Neuronal stem cell (in vitro differentiated cells): ENCODE measurements at regions not wholly inside any gene's neighbourhood (a gene's known extent, or its start where the extent isn't known, plus 50 kb on each side); places are given as distances from the start of the nearest gene placed in this dataset.
"Not testable (repeated sequence)": the region's sequence is repeated elsewhere in the genome, so short reads cannot be mapped to it uniquely, and the experiment has no call there.

Source experiments
- DNase-seq: peaks from one replicate; pipeline ENCODE4 v3.0.0-alpha.2; 2013; ENCODE audit warnings: low spot score
- H2AFZ ChIP-seq: one replicate; pipeline ENCODE4 v1.6.1; 2013; ENCODE audit warnings: mild to moderate bottlenecking, low read length, inconsistent platforms
- H2AK5ac ChIP-seq: 2 replicates; pipeline ENCODE4 v1.6.1; 2013; ENCODE audit warnings: low read depth, mild to moderate bottlenecking, inconsistent platforms, low read length, moderate library complexity, mixed read lengths
- H2BK120ac ChIP-seq: 2 replicates; pipeline ENCODE4 v1.6.1; 2013; ENCODE audit warnings: low read depth, mild to moderate bottlenecking, inconsistent platforms, low read length, moderate library complexity, mixed read lengths
- H2BK12ac ChIP-seq: one replicate; pipeline ENCODE4 v1.6.1; 2013; ENCODE audit warnings: low read length, inconsistent platforms
- H2BK15ac ChIP-seq: 2 replicates; pipeline ENCODE4 v1.6.1; 2013; ENCODE audit warnings: mild to moderate bottlenecking, low read length, inconsistent platforms, mixed read lengths
- H2BK5ac ChIP-seq: one replicate; pipeline ENCODE4 v1.6.1; 2013; ENCODE audit warnings: inconsistent platforms, mild to moderate bottlenecking, low read length, moderate library complexity
- H3K14ac ChIP-seq: one replicate; pipeline ENCODE4 v1.6.1; 2013; ENCODE audit warnings: low read length, inconsistent platforms
- H3K18ac ChIP-seq: 2 replicates; pipeline ENCODE4 v1.6.1; 2013; ENCODE audit warnings: low read length, inconsistent platforms
- H3K23ac ChIP-seq: 2 replicates; pipeline ENCODE4 v1.6.1; 2013; ENCODE audit warnings: low read depth, mild to moderate bottlenecking, mixed read lengths, low read length, inconsistent platforms; ENCODE audit not compliant: poor library complexity
- H3K27ac ChIP-seq: replicated peaks from 3 replicates; pipeline ENCODE4 v1.5.1; 2013; ENCODE audit warnings: low read length, inconsistent platforms
- H3K27me3 ChIP-seq, 3 experiments: 2 replicates each; pipeline ENCODE4 v1.6.1; 2013; ENCODE audit warnings: low read length in 3 of 3, mild to moderate bottlenecking in 2 of 3, inconsistent platforms in 1 of 3, low read depth in 1 of 3, mixed read lengths in 1 of 3, moderate library complexity in 1 of 3; ENCODE audit not compliant: control insufficient read depth in 3 of 3, insufficient read depth in 3 of 3
- H3K36me3 ChIP-seq, 2 donors: replicated peaks in 1 of 2; 2 replicates each; pipeline ENCODE4 v1.6.1; 2013; ENCODE audit warnings: low read length in 2 of 2; ENCODE audit not compliant: control insufficient read depth in 2 of 2, insufficient read depth in 2 of 2
- H3K4ac ChIP-seq: 2 replicates; pipeline ENCODE4 v1.6.1; 2013; ENCODE audit warnings: inconsistent platforms, mild to moderate bottlenecking, low read length, moderate library complexity
- H3K4me1 ChIP-seq, 2 donors: 1 replicate in 1 of 2; 2 replicates in 1 of 2; pipeline ENCODE4 v1.6.1; 2013; ENCODE audit warnings: low read length in 2 of 2, low read depth in 1 of 2; ENCODE audit not compliant: control insufficient read depth in 2 of 2, insufficient read depth in 1 of 2
- H3K4me2 ChIP-seq: one replicate; pipeline ENCODE4 v1.6.1; 2013; ENCODE audit warnings: mild to moderate bottlenecking, low read length, inconsistent platforms; ENCODE audit not compliant: insufficient read depth, poor library complexity, severe bottlenecking
- H3K4me3 ChIP-seq, 2 donors: 2 replicates each; pipeline ENCODE4 v1.5.1; 2013; ENCODE audit warnings: low read length in 2 of 2, mild to moderate bottlenecking in 2 of 2, inconsistent platforms in 1 of 2, moderate library complexity in 1 of 2
- H3K79me1 ChIP-seq: one replicate; pipeline ENCODE4 v1.6.1; 2013; ENCODE audit warnings: low read depth, mild to moderate bottlenecking, inconsistent platforms, low read length, moderate library complexity
- H3K9ac ChIP-seq: one replicate; pipeline ENCODE4 v1.6.1; 2013; ENCODE audit warnings: mild to moderate bottlenecking, low read depth, low read length, inconsistent platforms; ENCODE audit not compliant: poor library complexity
- H3K9me3 ChIP-seq, 2 donors: replicated peaks in 1 of 2; 2 replicates each; pipeline versions ENCODE3 to v1.6.1; 2013; ENCODE audit warnings: low read length in 2 of 2, mild to moderate bottlenecking in 2 of 2, inconsistent platforms in 1 of 2, low read depth in 1 of 2, mixed read lengths in 1 of 2, moderate library complexity in 1 of 2; ENCODE audit not compliant: control insufficient read depth in 2 of 2, insufficient read depth in 1 of 2
- H4K8ac ChIP-seq: one replicate; pipeline ENCODE4 v1.6.1; 2013; ENCODE audit warnings: low read depth, mild to moderate bottlenecking, inconsistent platforms, low read length, moderate library complexity
- H4K91ac ChIP-seq: one replicate; pipeline ENCODE4 v1.6.1; 2013; ENCODE audit warnings: low read length, low read depth, mild to moderate bottlenecking, inconsistent platforms; ENCODE audit not compliant: poor library complexity
- WGBS, 2 donors: extraction: QIAGEN DNeasy Blood & Tissue Kit; methylation state at CpG; one replicate each; pipeline ENCODE4 v1.1.7; 2013; ENCODE audit warnings: missing lambda C conversion rate in 2 of 2, mixed read lengths in 1 of 2; ENCODE audit not compliant: insufficient read length in 2 of 2, insufficient replicate concordance in 1 of 2; ENCODE audit errors: extremely low coverage in 2 of 2; 5-methylcytosine and 5-hydroxymethylcytosine counted together

DNA sequence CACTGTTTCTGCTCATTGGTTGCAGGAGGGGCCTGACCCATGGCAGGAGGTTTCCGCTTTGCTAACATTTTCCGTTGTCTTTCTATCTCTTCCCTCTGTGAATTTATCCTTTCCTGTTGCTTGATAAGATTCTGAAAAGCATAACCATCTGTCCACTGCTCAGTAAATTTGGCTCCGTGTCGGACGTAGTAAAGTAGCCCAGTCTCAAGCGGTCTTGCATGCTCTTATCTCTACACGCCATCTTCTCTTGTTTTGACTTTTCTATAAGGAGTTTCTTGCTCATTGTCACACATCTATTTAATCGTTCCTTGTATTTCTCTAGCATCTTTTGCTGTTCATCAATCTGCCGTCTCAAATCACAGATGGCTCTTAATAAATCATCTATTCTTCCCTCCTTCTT, 216.3 kb upstream of the CCL2 start:
- H3K36me3 ChIP-seq, H3K27ac ChIP-seq, H4K8ac ChIP-seq, H4K91ac ChIP-seq, H2AK5ac ChIP-seq, H3K27me3 ChIP-seq, H3K14ac ChIP-seq, H2BK15ac ChIP-seq, H3K23ac ChIP-seq, H2BK5ac ChIP-seq, H3K9ac ChIP-seq, H3K4me1 ChIP-seq, H2BK120ac ChIP-seq, H3K4me2 ChIP-seq, H3K79me1 ChIP-seq, H3K4me3 ChIP-seq, H2AFZ ChIP-seq, DNase-seq, H3K4ac ChIP-seq, H3K18ac ChIP-seq, H3K9me3 ChIP-seq, H2BK12ac ChIP-seq: not testable (repeated sequence)
- WGBS, 2 donors = no CpG with 5 or more reads among the region's 9 CpGs

DNA sequence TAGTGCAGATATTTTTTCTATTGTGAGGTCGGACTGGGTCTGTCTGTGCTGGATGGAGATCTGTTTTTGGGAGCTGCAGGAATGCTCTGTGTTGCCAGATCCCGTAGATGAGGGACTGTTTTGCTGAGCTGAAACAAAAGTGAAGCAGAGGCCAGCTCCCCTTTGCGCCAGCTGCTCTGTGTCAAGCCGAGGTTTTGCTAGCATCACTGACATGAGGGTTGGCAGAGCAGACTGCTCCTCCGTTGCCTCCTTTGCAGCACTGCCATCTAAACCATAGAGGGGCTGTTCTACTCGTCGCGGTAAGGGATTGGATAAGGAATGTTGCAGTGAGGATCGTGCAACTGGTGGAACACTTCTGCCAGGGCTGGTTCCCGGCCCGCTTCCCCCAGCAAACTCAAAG, 215.9 kb upstream of the CCL2 start:
- H3K18ac ChIP-seq, H2BK120ac ChIP-seq, H4K91ac ChIP-seq, H3K9me3 ChIP-seq, H3K23ac ChIP-seq, H3K14ac ChIP-seq, H2AK5ac ChIP-seq, H2AFZ ChIP-seq, H2BK15ac ChIP-seq, H3K4me3 ChIP-seq, H3K79me1 ChIP-seq, H3K27me3 ChIP-seq, H3K27ac ChIP-seq, H4K8ac ChIP-seq, H3K4me2 ChIP-seq, H3K4me1 ChIP-seq, H3K36me3 ChIP-seq, H2BK12ac ChIP-seq, H3K9ac ChIP-seq, H2BK5ac ChIP-seq, H3K4ac ChIP-seq, DNase-seq: not testable (repeated sequence)
- no CpG with 5 or more reads among the region's 11 CpGs for WGBS, 2 donors

- H3K18ac ChIP-seq, H2AK5ac ChIP-seq, H2BK12ac ChIP-seq, DNase-seq, H4K8ac ChIP-seq, H3K9ac ChIP-seq, H3K4me3 ChIP-seq, H4K91ac ChIP-seq, H3K4me1 ChIP-seq, H3K4ac ChIP-seq, H3K27me3 ChIP-seq, H2BK5ac ChIP-seq, H2BK15ac ChIP-seq, H3K14ac ChIP-seq, H2BK120ac ChIP-seq, H3K36me3 ChIP-seq, H3K23ac ChIP-seq, H3K4me2 ChIP-seq, H2AFZ ChIP-seq, H3K27ac ChIP-seq, H3K9me3 ChIP-seq, H3K79me1 ChIP-seq: not testable (repeated sequence)
- no CpG with 5 or more reads among the region's 69 CpGs for WGBS, 2 donors
Observed at GRCh38 chr17:34039759-34040555, 215.1 kb upstream of the CCL2 start.

- H2AK5ac ChIP-seq = no peak overlapping the region
- H3K23ac ChIP-seq = no peak overlapping the region
- no peaks in the 10 kb centered on the region for H3K9me3 ChIP-seq
- no peak overlapping the region for H2BK12ac ChIP-seq
- no peak overlapping the region for H2BK15ac ChIP-seq
- H3K79me1 ChIP-seq = no peaks in the 10 kb centered on the region
- H2BK120ac ChIP-seq = no peak overlapping the region
- H2AFZ ChIP-seq = no peak overlapping the region
- no CpG with 5 or more reads among the region's 2 CpGs for WGBS, 2 donors
- H3K36me3 ChIP-seq = no peaks in the 10 kb centered on the region
- no peak for DNase-seq
- H3K4ac ChIP-seq = no peak overlapping the region
- H3K9ac ChIP-seq = no peak overlapping the region
- H3K4me1 ChIP-seq = no peaks in the 10 kb centered on the region
- H3K18ac ChIP-seq = no peak overlapping the region
- H2BK5ac ChIP-seq = no peak overlapping the region
- no peaks in the 10 kb centered on the region for H3K27me3 ChIP-seq
- no peak overlapping the region for H4K91ac ChIP-seq
- H4K8ac ChIP-seq = no peak overlapping the region
- no peak overlapping the region for H3K4me2 ChIP-seq
- H3K4me3 ChIP-seq = no peak overlapping the region
- H3K27ac ChIP-seq = no peak overlapping the region
- no peak overlapping the region for H3K14ac ChIP-seq
Observed at GRCh38 chr17:34045990-34046389, 209.1 kb upstream of the CCL2 start.
